OCI-LY3 (cell line): ENCODE measurements at regions not wholly inside any gene's neighbourhood (a gene's known extent, or its start where the extent isn't known, plus 50 kb on each side); places are given as distances from the start of the nearest gene placed in this dataset.

Experiments used
- H2AFZ ChIP-seq: fragments of 200-600, 300-600 bp; shearing (Covaris generic); 2 replicates; pipeline ENCODE4 v1.6.0; 2014; ENCODE audit warnings: antibody characterized with exemption, low read depth, low read length
- H3K27ac ChIP-seq: fragments of 200-600, 300-600 bp; sonication (generic); 2 replicates; pipeline ENCODE4 v1.5.1; 2014; ENCODE audit warnings: mild to moderate bottlenecking, low read length, moderate library complexity, mixed read lengths
- H3K27me3 ChIP-seq: fragments of 200-600, 300-600 bp; sonication (generic); 2 replicates; pipeline ENCODE4 v1.6.1; 2014; ENCODE audit warnings: low read depth, low read length, mixed read lengths
- H3K36me3 ChIP-seq: fragments of 200-600, 300-600 bp; sonication (generic); replicated peaks from 2 replicates; pipeline ENCODE3; 2014; ENCODE audit warnings: low read depth, low read length, mixed read lengths
- H3K4me1 ChIP-seq: fragments of 300-600, 200-600 bp; sonication (generic); 2 replicates; pipeline ENCODE4 v1.6.1; 2014; ENCODE audit warnings: low read length, mixed read lengths
- H3K4me2 ChIP-seq: fragments of 200-600, 300-600 bp; sonication (generic); 2 replicates; pipeline ENCODE4 v1.6.1; 2014; ENCODE audit warnings: low read length, mixed read lengths
- H3K4me3 ChIP-seq: fragments of 300-600, 200-600 bp; sonication (generic); 2 replicates; pipeline ENCODE4 v1.5.1; 2014; ENCODE audit warnings: antibody characterized with exemption, mild to moderate bottlenecking, low read length, moderate library complexity
- H3K79me2 ChIP-seq: fragments of 300-600, 200-600 bp; shearing (Covaris generic); 2 replicates; pipeline ENCODE4 v1.6.1; 2014; ENCODE audit warnings: mild to moderate bottlenecking, low read length, mixed read lengths
- H3K9ac ChIP-seq: fragments of 300-600, 200-600 bp; shearing (Covaris generic); 2 replicates; pipeline ENCODE4 v1.6.0; 2014; ENCODE audit warnings: mild to moderate bottlenecking, low read length, moderate library complexity
- H3K9me3 ChIP-seq: fragments of 200-600, 300-600 bp; shearing (Covaris generic); 2 replicates; pipeline ENCODE4 v1.6.1; 2014; ENCODE audit warnings: low read length, mixed read lengths; ENCODE audit not compliant: insufficient read depth
- H4K20me1 ChIP-seq: fragments of 200-600, 300-600 bp; sonication (generic); 2 replicates; pipeline ENCODE4 v1.6.1; 2016; ENCODE audit warnings: low read length, mixed read lengths; ENCODE audit not compliant: insufficient read depth
- CTCF ChIP-seq: fragments of 200-600, 300-600 bp; sonication (generic); IDR thresholded peaks from 2 replicates; pipeline ENCODE4 v1.5.1; 2014; ENCODE audit warnings: antibody characterized with exemption, low read length, low read depth
- EZH2phosphoT487 ChIP-seq: fragments of 200-600 bp; shearing (Covaris generic); IDR thresholded peaks from 2 replicates; pipeline ENCODE4 v1.6.1; 2018; ENCODE audit warnings: antibody characterized with exemption, mixed run types, low read depth

DNA sequence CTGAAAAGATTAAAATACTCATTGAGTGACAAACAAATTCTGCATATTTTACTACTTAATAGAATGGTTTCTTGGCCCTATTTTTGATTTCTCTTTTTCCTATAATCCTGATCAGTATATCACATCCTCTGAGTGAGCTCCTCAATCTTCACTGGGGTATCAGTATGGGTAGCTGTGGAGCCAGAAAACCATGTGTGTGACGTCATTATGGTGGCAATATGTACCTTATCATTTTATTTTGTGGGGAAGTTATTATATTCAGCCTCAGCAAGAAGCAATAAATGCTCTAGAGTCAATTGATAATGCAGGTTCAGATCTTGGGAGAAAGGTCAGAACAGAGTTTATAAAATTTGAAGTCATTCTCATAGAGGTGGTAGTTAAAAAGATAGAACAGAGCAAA is 1135.7 kb upstream of the CADM2 start:
- Histone ChIP-seq H3K9ac (no peak overlapping the region), H2AFZ (no peak overlapping the region), H3K27ac (no peak overlapping the region), H3K9me3 (no peaks in the 10 kb centered on the region), H3K4me3 (no peak overlapping the region), H3K27me3 (no peaks in the 10 kb centered on the region), H3K36me3 (no peaks in the 10 kb centered on the region), H3K4me2 (no peak overlapping the region), H3K4me1 (no peaks in the 10 kb centered on the region), H4K20me1 (no peaks in the 10 kb centered on the region), H3K79me2 (no peaks in the 10 kb centered on the region)
- TF ChIP-seq CTCF (no peak), EZH2phosphoT487 (no peak)

DNA sequence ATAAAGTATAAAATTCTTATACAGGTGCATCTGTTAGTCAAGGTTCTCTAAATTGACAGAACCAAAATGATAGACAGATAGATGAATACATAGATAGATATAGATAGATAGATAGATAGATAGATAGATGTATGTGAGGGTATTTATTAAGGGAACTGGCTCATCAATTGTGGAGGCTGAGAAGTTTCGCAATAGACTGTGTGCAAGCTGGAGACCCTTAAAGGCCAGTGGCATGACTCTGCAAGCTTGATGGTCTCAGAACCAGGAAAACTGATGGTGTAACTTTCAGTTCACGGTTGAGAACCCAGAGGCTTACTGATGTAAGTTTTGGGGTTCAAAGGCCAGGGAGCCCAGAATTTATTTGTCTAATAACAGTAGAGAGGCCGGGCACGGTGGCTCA is 1123.7 kb upstream of the CADM2 start:
- no peaks in the 10 kb centered on the region for H3K27me3 ChIP-seq
- no peaks in the 10 kb centered on the region for H3K4me1 ChIP-seq
- no peaks in the 10 kb centered on the region for H3K9me3 ChIP-seq
- H3K36me3 ChIP-seq: no peaks in the 10 kb centered on the region
- TF ChIP-seq EZH2phosphoT487 (no peak), CTCF (no peak)
- H4K20me1 ChIP-seq: no peaks in the 10 kb centered on the region
- H3K9ac ChIP-seq: no peak overlapping the region
- no peak overlapping the region for H3K27ac ChIP-seq
- H3K79me2 ChIP-seq: no peaks in the 10 kb centered on the region
- no peak overlapping the region for H3K4me2 ChIP-seq
- H2AFZ ChIP-seq: no peak overlapping the region
- no peak overlapping the region for H3K4me3 ChIP-seq

DNA sequence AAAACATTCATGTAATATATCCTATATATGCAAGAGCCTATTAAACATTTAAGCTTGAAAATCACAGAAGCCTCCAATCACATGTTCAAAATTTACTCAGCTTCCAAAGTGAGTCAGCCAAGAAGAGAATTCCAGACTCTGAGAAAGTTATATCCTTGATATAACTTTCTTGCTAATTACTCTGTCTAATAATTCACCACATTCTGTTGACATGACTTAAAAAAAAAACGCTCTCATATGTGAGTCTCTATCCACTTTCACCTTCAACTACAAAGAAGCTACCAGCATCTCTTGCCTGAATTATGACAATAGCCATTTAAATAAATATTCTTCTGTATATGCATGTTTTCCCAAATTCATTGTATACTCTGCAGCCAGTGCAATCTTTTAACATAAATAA is 1116.3 kb upstream of the CADM2 start:
- H3K27ac ChIP-seq: no peak overlapping the region
- no peaks in the 10 kb centered on the region for H3K36me3 ChIP-seq
- no peaks in the 10 kb centered on the region for H3K27me3 ChIP-seq
- H3K9me3 ChIP-seq: no peaks in the 10 kb centered on the region
- H3K79me2 ChIP-seq: no peaks in the 10 kb centered on the region
- no peaks in the 10 kb centered on the region for H4K20me1 ChIP-seq
- H3K4me1 ChIP-seq: no peaks in the 10 kb centered on the region
- H3K4me3 ChIP-seq: no peak overlapping the region
- H3K4me2 ChIP-seq: no peak overlapping the region
- H3K9ac ChIP-seq: no peak overlapping the region
- no peak overlapping the region for H2AFZ ChIP-seq
- TF ChIP-seq EZH2phosphoT487 (no peak), CTCF (no peak)

DNA sequence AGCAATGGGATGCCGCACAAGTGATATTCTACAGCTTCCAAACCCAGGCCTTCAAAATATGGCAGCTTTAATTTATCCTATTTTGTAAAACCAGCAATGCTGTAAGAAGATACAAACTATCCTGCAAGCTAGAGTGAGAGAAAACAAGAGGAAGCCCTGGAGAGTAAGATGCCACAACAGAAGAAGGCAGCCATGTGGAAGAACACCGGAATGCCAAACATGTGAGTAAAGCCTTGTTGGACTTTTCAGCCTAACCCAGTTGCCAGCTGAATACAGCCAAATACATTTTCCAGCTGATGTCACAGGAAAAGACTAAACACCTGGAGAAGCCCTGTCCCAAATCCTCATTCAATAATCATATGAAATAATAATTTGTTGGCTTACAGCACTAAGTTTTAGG is 1115.1 kb upstream of the CADM2 start:
- TF ChIP-seq EZH2phosphoT487 (no peak), CTCF (no peak)
- no peaks in the 10 kb centered on the region for H3K79me2 ChIP-seq
- no peak overlapping the region for H3K4me2 ChIP-seq
- no peak overlapping the region for H3K4me3 ChIP-seq
- H3K27me3 ChIP-seq: no peaks in the 10 kb centered on the region
- H3K4me1 ChIP-seq: no peaks in the 10 kb centered on the region
- H3K9me3 ChIP-seq: no peaks in the 10 kb centered on the region
- no peak overlapping the region for H3K9ac ChIP-seq
- no peaks in the 10 kb centered on the region for H4K20me1 ChIP-seq
- no peak overlapping the region for H2AFZ ChIP-seq
- H3K27ac ChIP-seq: no peak overlapping the region
- H3K36me3 ChIP-seq: no peaks in the 10 kb centered on the region
